NCI-H69 (cell line): ENCODE measurements at regions not wholly inside any gene's neighbourhood (a gene's known extent, or its start where the extent isn't known, plus 50 kb on each side); places are given as distances from the start of the nearest gene placed in this dataset.
A peak's percentile ranks its signal among the peaks of the same experiment; 100 is the strongest.
"Not testable (repeated sequence)": the region's sequence is repeated elsewhere in the genome, so short reads cannot be mapped to it uniquely, and the experiment has no call there.

Source experiments
- DNase-seq: peaks from one replicate; lab custom pipeline; 2025; lab: John Stamatoyannopoulos, UW

DNA sequence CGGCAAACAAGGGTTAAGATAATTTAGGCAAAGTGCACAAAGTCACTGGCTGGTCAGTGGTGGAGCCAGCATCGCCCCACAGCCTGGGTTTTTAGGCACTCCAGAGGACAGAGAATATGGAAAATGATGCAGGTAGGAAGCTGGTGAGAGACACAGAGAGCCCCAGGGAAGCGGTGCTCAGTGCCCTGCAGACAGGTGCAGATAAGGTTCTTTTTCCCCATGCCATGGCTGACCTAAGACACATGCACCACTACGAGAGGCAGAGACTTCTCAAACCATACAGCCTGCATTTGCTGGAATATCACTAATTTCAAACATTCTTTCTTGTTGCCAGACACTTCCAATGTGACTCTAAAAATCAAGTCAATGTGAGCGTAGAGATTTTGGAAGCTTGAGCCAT is 205.7 kb upstream of the APCDD1 start:
- DNase-seq = no peak

- DNase-seq = peak; percentile 33
Observed at GRCh38 chr18:10249270-10249669, 205.2 kb upstream of the APCDD1 start.

GRCh38 chr18:10249801-10250200 is 204.6 kb upstream of the APCDD1 start:
- no peak for DNase-seq

DNA sequence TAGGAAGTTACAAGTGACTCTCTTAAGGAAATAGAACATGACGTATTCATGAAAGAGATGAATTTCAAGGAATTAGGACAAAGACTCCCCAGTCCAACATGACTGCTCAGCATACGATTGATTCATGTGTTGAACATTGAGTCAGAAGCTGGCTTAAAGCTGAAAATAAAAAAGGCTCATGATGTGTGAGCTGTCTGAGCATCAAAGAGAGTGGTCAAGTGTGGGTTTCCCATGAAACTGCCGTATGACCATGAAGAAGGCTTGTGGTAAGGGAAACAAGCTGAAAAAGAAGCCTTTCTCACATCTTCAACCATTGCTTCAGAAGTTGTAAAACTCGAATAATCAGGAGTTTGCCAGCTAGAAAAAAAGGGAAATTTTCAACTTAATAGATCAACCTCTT is 201.9 kb upstream of the APCDD1 start:
- no peak for DNase-seq

DNA sequence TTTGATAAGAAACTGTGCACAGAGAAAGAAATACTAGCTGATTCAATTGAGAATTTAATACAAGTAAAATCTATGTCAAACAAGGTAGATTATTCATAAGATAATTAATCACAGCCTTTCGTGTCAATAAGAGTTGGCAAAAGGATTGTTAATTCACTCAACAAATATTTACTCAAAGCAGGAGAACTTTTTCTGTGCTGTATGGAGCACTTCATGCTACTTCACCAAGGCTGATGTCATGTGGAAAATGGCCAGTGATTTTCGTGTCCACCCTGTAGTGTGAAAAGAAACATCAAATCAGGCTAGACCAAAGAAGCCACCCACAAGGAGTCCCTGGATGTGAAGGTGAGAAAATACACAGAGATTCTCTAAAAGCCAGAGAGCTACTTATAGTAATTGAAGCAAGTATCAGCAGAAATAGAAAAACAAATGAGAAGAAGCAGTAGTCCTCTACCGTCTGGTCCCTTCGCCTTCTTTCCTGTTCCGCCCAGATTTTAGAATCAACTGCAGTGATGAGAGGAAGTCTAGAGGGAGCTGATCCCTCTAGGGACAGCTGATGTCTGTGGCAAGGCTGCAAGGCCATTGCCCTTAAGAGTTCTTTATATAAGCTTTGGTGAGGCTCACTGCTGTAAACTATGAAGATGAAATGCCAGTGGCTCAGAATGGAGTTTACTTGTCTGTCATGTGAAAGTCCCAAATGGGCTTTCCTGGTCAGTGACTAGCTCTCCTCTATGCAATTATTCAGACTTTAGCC is 201.3 kb upstream of the APCDD1 start:
- peak; percentile 48 for DNase-seq

DNA sequence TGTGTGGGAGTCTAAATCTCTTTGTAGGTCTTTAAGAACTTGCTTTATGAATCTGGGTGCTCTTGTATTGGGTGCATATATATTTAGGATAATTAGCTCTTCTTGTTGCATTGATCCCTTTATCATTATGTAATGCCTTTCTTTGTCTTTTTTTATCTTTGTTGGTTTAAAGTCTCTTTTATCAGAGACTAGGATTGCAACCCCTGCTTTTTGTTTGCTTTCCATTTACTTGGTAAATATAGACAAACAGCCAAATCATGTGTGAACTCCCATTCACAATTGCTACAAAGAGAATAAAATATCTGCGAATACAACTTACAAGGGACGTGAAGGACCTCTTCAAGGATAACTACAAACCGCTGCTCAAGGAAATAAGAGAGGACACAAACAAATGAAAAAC is 198.2 kb upstream of the APCDD1 start:
- DNase-seq = not testable (repeated sequence)

DNA sequence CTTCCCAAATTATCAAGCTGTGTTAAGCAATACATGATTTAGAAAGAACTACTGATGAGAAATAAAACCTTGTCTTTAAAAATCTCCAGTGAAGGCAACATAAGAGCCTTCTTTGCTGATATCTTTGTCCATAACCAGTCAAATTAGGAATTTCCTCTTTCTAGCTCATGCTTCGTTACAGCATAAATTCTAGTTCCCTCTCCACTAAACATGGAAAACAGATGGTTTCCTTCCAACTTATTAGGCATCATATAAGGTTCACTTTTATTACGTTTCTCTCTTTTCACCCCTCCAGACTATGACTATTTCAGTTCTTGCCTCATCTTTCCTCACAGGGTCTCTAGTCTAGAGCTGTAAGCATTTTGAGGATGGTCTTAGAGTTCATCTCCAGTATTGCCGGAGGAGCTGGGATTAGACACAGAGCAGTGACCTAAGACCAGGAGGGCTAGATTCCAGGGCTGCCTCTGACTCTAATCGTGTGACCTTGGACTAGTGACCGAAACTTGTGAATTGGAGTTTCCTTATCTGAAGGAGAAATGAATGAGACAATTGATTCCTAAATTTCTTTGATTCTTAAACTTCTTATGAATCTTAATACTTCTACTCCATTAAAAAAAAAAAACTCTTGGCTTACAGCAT is 195.5 kb upstream of the APCDD1 start:
- no peak for DNase-seq

- peak; percentile 64 for DNase-seq
Observed at GRCh38 chr18:10259901-10260300, 194.5 kb upstream of the APCDD1 start.

DNA sequence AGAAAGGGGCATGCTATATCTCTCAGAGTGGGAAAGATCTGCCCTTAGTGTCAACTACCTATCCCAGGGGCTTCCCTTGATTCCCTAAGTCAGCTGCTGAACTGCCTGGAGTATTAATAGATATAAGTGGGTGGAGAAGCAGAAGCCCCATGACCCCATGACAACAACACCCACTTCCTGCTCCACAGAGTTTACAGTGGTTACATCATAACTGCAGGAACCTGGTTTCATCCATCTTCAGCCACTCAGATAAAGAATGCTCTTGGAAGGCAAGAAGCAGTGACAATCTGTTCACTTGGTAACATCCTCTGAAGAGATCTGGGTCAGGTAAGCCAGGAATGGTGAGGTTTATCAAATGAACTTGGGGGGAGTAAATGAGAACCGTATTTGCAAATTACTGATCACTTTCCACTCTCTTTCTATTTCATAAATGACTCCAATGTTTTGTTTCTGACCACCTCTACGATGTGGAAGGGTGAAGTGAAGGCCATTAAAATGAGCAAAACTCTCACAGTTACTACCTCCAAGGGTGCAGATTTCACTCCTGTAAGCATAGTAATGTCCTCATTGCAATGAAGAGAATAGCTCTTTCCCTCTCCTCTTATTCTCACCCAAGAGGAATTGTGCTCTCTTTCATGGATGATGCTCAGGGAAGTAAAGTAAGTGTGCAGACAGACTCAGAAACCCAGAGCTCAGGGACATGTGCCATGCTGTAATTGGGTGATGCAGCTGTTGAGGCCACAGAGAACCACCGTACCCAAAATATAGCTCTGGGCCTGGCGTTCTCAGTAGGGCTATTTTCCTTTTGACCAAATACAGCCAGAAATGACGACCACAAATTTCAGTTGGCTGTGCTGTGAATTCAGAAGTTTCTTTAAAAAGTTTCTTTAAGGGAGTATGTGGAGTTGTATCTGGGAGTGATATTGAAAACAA is 192.8 kb upstream of the APCDD1 start:
- peak; percentile 24 for DNase-seq

DNA sequence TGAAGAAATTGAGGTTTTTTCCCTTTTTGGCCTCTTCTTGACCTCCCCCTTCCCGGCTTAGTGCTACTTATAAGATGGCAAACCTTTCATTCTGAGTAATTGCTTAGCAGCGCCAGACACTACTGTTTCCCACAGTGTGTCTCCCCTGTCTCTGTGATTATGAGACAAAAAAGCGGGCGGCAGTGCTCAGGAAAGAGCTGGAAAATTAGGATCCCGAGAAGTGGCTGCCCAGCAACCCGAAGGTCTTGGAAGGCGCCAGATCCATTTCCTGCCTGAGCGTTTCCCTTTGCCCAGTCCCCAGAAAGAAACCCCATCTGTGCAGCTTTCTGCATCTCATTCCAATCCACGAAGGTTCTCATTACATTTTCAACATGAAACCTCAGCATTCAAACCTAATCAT is 191.9 kb upstream of the APCDD1 start:
- DNase-seq = no peak

DNA sequence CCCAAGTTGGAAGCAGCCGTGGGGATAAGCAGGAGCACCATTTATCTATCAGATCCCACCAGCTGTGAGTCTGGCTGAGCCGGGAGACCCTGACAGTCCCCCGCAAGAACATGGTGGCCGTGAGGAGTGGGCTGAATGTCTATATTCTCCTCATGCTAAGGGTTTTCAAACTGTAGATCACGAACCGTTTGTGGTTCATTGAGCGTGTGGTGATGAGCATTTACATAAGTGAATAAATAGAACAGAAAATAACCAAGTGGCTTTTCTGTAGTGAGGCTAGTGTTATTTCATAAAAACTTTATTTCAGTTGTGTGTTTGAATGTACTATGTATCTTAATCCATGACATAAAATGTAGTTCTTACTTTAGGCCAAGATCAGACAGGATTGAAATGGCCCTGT is 190.2 kb upstream of the APCDD1 start:
- DNase-seq = no peak

DNA sequence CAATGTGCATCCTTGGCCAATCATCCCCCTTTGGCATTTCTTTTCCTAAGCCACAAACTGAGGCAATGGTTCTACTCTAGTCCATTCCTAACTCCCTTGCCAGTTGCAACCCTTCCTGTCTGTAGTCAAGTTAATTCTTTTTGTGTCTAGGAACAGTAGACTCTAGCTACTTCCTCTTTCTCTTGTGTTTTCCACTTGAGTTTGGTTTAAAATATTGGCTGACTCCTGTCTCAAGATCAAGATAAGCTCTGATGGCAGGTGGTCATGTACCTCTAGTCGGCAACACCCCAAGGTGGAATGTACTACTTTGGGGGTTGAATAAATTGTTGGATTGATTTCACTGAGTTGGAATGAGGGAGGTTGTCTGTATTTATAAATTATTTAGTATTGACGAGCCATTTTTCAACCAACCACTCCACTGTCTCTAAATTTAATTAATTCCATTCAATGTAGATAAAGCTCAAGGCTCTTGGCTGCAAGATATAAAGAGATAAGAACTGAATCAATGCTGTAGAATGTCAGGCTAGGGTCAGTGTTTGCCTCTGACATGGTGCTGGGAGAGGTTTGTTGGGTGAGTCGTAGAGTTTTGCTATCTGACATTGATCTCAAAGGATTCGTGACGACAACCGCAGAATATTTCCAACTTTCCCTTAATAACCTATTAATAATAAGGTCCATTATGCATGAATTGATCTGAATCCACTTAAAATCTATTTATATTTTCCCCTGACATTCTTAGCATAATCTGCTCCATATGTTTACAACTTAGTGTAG is 188.7 kb upstream of the APCDD1 start:
- DNase-seq = no peak

DNA sequence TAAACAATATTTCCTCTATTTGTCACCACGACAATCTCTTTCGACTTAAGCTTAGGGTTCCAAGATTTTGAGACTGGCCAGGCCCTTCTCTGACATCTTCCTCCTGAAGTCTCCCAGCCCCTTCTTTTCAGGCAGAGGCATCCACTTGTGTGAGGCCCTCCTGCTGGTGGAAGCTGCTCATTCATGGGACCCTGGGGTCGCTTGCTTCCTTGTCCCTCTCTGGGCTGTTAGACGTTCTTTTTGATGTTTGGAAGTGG is 188.2 kb upstream of the APCDD1 start:
- DNase-seq = no peak

GRCh38 chr18:10269261-10269660 is 185.2 kb upstream of the APCDD1 start:
- DNase-seq = no peak

- DNase-seq = peak; percentile 66
Observed at GRCh38 chr18:10270151-10270571, 184.3 kb upstream of the APCDD1 start.

DNA sequence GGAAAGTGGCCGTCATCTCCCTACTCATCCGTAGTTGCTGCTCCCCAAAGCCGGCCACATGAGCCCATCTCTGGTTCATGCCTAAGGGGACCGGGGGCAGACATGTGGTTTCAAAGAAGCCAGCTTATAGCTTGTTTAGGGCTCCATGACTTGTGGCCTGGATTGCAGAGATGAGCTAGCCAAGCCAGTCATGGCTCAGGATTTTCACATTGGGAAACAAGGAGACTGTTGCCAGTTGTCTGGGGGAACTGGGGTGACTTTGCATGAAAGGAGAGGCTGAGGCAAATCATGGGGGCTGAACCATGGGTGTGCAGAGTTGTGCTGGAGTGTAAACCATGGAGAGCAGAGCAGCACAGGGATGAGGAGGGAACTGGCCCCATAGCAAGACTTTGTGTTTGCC is 183.0 kb upstream of the APCDD1 start:
- no peak for DNase-seq

GRCh38 chr18:10274301-10274700 is 180.1 kb upstream of the APCDD1 start:
- no peak for DNase-seq

DNA sequence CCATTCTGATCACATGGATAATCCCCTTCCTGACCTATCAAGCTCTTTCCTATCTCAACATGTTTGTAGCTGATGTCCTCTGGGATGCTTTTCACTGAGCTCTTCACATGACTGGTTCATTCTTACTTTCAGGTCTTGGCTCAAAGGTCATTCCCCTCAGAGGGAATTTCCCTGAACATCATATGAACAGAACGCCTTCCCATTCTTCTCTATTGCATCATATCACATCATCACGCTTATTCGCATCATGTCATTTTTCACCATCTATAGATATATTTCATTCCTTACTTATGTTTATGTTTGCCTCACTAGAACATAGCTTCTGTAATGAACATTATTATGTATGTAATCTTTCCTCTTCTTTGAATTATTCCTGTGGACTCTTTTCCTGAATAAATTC is 178.9 kb upstream of the APCDD1 start:
- DNase-seq = no peak

- DNase-seq = no peak
Observed at GRCh38 chr18:10278265-10278664, 176.2 kb upstream of the APCDD1 start.

DNA sequence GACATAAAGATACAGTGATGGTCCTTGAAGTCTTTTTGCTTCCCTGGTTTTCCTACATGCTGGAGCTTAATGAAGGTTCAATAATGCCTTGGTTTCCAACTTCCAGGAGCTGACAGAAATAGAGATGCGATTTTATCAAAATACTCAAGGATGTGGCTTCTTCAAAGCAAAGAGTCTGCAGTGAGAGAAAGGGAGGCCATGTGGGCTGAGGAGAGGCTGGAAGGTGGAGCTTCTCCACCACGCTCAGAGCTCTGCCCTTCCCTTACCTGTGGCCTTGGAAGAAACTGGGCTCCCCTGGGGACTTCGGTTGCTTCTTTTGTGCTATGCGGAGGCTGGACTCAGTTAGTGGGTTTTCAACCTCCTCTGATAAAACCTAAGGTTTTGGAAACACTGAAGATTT is 175.0 kb upstream of the APCDD1 start:
- no peak for DNase-seq

DNA sequence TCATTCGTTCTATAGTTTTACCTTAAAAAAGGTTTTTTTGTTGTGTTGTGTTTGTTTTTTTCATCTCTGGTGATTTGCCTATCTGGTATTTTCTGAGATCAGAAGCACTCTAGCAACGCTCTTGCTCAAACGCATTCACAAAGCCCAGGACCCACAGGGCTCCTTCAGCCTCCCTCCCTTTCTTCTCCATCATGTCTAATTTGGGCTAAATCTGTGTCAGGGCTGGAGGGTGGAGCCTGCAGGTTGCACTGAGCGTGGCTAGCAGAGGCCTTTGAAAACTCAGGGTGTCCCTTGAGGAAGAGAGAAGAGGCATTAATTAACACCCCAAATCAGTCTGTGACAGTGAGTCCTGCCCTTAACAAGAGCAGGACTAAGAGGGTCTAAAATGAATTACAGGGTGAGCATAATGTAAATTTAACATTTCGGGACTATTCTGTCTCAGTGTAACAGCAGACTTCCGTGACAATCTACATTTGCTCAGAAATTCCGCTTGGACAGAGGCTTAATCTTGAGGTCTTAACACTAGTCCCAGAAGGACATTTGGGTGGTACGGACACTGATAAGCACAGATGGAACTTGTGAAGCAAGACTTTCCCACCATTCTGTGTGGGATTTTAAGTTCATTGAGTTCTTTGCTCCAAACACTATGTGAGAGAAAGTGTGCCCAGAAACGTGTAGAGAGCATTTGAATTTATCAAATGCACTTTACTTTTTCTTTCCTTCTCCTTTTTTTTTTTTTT is 174.4 kb upstream of the APCDD1 start:
- DNase-seq = no peak
